C1 segment of cervical spinal cord (tissue), 14 donors: ENCODE measurements at regions not wholly inside any gene's neighbourhood (a gene's known extent, or its start where the extent isn't known, plus 50 kb on each side); places are given as distances from the start of the nearest gene placed in this dataset.
A peak's percentile ranks its signal among the peaks of the same experiment; 100 is the strongest.
"Not testable (repeated sequence)": the region's sequence is repeated elsewhere in the genome, so short reads cannot be mapped to it uniquely, and the experiment has no call there.

Source experiments
- DNase-seq, 14 donors: peaks; one replicate each; lab custom pipeline; 2025; lab: John Stamatoyannopoulos, UW

DNA sequence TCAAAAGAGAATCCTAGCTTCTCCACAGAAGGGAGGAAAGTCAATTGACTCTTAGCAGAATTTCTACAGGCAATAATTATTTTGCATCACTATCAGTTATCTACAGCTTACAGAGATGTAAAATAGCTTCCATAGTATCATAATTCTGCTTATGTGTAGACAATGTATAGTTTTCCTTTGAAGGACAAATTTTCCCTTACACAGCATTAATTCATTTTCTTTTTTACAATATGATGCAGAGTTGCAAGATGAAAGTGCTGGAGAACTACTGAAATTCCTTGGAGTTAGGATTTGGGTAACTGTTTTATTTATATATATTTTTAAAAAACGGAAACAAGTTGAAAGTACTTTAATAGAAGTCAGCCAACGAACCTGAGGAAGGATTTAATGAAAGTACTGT is 111.0 kb upstream of the CPHXL start:
- no peak for DNase-seq

DNA sequence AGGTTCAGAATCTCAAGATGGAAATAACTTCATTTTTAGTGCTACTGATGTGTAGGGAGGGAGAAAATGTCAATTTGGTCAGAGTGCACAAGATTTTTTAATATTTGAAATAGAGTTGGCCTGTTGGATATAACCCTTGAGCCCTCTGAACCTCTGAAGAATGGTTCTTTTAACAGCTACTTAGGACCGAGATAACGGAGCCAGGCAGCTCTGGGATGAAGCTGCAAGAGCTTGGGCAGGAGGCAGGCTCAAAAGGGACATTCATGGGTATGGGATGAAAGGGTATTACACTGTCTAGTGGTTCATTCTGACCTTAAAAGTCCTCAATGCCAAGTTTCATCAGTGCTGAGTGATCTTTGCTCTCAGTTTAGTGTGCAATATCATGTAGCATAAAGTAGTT is 111.4 kb upstream of the CPHXL start:
- DNase-seq = no peak

DNA sequence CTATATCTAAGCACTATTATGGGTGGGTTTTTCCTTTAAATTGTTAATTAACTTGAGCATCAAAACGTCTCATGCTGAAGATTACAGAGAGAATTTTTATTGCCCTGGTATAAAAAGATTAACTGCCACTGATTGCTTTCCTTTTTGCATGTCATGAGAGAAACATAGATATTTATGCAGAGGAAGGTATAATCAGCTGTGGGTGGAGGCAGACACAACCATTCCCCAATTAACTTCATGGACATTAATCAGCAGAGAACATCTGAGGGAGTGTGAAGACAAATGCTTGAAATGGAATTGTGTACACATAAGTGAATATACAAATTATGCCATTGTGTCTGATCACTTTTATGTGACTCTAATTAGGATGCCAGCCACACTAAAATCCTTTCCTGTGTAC is 115.2 kb upstream of the CPHXL start:
- no peak for DNase-seq

DNA sequence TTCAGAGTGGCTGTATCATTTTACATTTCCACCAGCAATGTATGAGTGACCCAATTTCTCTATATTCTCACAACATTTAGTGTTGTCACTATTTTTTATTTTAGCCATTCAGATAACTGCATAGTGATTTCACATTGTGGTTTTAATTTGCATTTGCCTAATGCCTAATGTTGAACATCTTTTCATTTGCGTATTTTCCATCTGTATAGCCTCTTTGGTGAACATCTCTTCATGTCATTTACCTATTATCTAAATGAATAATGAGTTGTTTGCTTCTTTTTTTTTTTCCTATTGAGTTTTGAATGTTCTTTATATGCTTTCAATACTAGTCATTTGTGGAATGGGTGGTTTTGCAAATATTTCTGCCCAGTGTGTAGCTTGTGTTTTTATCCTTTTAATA is 120.9 kb upstream of the CPHXL start:
- DNase-seq = no peak

GRCh38 chr16:75854152-75854551 is 127.9 kb upstream of the CPHXL start:
- peak in 1 of 14 donors; percentile 22 for DNase-seq

DNA sequence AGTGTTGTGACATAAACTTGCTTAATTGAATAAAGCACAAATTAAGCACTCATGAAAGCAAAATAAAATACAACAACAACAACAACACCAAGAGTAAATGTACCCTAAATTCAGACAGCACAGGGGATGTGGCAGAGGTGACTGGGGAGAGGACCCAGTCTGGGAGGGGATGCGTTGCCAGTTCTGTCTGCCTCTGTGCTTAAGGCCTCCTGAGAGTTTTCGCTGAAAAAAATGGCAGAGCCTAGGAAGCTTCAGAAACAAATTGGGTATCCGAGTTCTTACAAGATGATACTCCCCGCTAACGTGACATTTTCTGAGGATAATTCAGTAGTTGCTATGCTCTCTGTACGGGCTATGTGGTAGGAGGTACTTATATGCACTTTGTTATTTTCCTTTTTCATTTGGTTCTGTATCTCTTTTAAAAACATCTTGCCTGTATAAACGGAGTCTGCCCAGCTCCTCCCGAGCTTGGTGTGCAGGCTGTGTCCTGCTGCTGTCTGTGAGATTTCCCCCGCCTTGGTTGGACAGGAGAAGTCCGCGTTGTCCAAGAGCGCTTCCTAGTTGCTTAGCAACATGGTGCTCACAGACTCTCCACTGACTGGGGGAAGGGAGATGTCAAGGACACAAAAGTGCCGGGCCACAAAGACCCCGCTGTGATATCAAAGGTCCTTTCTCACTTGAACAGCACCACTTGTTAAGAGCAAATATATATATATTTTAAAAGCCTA is 134.2 kb upstream of the CPHXL start:
- DNase-seq = peak in 12 of 14 donors; percentile 10 to 67 (median 46)

GRCh38 chr16:75861311-75862097 is 135.2 kb upstream of the CPHXL start:
- peak in 2 of 14 donors; percentile 13 to 19 for DNase-seq

GRCh38 chr16:75862098-75862386 is 135.8 kb upstream of the CPHXL start:
- DNase-seq = peak in 2 of 14 donors; percentile 15 to 27

DNA sequence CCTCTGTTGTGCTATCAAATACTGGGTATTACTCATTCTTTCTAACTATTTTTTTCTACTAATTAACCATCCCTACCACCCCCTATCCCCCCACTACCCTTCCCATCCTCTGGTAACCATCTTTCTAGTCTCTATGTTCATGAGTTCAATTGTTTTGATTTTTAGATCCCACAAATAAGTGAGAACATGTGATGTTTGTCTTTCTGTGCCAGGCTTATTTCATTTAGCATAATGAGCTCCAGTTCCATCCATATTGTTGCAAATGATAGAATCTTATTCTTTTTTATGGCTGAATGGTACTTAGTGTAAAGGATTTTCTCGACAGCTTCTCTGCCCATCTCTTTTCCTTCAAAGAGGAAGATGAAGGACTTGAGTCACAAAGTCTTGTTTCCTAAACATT is 138.0 kb upstream of the CPHXL start:
- no peak for DNase-seq

GRCh38 chr16:75865736-75866135 is 139.4 kb upstream of the CPHXL start:
- DNase-seq = no peak

- DNase-seq = peak in 3 of 14 donors; percentile 9 to 30 (median 14)
Observed at GRCh38 chr16:75868636-75869632, 142.6 kb upstream of the CPHXL start.

DNA sequence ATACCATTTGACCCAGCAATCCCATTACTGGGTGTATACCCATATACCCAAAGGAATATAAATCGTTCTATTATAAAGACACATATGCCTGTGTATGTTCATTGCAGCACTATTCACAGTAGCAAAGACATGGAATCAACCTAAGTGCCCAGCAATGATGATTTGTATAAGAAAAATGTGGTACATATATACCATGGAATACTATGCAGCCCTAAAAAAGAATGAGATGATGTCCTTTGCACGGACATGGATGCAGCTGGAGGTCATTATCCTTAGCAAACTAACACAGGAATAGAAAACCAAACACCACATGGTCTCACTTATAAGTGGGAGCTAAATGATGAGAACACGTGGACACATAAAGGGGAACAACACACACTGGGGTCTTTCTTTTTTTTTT is 155.0 kb upstream of the CPHXL start:
- not testable (repeated sequence) for DNase-seq

DNA sequence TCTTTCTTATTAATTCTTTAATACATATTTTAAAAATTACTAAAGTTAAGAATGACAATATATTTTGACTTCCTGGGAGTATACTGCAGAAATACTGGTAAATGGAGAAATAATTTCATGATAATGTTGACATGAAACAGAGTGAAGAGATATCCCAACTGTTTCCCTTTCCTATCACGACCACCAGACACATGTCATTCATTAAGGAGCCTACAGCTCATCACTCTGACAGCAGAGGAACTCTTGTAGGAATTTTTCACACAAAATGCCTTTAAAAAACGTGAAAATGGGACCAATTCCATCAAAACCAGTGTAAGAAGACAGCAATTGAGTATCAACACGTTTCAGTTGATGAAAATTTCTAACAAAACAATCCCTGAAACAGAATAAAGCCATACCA is 172.9 kb upstream of the CPHXL start:
- DNase-seq = no peak

DNA sequence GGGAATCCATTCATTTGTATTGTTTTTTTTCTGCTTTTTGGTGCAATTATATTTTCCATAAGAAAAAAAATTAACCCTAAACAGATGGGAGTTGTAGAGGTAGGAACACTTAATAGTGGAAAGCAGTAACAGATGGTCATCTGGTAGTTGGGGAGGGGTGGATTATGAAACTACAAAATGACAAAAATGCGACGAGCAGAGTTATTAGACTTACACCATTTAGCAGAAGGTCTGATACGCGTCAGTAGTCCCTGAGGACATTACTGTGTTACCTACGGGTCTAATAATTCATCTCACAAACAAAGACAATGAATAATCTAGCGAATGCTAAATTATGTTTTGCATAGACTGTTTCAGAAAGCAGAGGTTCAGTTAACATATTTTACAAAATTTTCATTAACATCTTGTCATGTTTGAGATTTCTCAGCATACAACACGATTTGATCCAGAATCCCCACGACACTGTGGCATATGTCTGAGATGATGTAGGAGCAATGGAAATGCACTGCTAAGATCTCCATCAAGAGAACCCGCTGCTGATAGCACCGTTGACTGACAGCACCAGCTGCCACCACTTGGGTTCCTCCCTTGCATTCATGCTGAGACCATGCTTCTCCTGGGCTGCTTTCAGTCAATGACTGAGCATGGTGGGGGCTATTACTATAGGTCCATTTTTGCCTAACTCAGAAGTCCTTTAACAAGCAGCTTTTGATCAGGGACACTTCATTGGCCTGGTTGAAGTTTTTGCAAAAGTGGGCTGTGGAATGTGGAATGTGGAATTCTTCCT is 182.2 kb upstream of the CPHXL start:
- DNase-seq = peak in 1 of 14 donors; percentile 76

DNA sequence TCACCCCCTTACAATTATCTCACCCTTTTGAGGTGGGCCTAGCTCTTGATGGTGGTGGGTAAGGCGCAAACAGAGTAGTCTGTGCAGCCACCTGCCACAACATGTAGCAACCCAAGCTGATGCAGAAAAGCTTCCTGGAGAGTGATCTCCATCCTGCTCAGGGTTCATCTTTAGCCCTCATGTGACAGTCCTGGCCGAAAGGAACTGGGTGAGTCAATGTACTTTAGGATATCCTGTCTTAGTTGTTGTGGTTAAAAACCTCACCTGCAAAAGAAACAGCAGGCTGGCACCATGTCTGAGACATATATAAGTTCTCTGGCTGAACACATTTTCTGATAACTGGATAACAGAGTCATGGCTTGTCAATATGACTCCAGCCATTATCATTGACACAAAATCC is 183.5 kb upstream of the CPHXL start:
- DNase-seq = no peak

- no peak for DNase-seq
Observed at GRCh38 chr16:75911896-75912295, 185.6 kb upstream of the CPHXL start.

GRCh38 chr16:75913958-75914357 is 187.7 kb upstream of the CPHXL start:
- DNase-seq = no peak

DNA sequence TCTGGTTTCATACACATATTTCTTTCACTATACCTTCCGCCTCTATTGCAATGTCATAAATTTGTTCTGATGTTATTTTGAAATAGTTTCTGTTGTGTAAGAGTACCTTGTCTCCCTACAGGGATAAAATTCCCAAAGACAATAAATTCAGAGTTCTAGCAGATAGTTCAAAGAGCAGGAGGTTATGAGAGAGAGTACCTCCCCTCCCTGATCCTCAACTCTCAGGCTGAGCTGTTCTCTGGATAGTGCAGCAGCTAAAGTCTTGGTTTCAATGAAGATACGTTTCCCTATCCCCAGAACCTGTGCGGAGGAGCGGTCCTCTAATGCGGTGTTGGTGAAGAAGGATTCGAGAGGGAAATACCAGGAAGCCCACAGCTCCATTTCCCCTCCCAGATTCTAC is 190.2 kb upstream of the CPHXL start:
- no peak for DNase-seq

- no peak for DNase-seq
Observed at GRCh38 chr16:75918109-75918508, 191.8 kb upstream of the CPHXL start.

DNA sequence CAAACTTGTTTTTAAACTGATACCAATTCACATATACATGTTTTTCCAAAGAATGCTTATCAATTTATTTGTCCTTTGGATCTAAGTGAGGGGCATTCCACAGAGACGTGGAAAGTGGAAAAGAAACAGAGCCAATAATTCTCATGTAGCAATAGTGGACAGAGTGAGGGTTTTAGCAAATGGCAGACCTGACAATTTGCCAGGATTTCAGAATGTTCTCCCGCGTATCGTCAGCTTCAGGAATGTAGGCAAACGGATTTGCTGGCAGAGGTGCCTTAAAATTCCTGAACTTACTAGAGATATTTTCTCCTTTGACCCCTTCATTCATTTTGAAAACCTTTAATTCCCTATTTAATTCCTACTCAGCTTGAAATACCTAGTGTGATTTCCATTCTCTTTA is 193.4 kb upstream of the CPHXL start:
- DNase-seq = no peak

DNA sequence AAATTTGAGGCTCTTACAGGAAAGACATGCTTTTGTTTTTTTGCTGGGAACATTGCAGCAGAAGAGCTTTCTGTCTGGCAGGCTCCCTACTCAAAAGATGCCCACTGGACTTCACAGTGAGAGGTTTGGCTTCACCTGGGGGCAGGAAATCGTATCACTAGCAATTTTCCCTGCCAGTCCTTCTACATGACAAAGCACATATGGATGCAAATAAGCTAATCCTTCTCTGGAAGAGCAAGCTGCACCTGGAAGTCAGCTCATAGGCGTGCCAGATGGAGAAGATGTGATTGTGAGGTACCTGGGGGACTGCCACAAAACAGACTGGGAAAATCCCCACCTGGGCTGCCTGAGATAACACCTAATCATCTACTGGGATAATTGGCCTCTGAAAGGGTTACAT is 195.0 kb upstream of the CPHXL start:
- peak in 1 of 14 donors; percentile 57 for DNase-seq
